DND-41 (cell line): ENCODE measurements at regions not wholly inside any gene's neighbourhood (a gene's known extent, or its start where the extent isn't known, plus 50 kb on each side); places are given as distances from the start of the nearest gene placed in this dataset.

Source experiments
- ATAC-seq: fragments of 200-7000 bp; cut with Tn5 transposase; 3 replicates; pipeline ENCODE4 v1.9.1; 2021; ENCODE audit warnings: low read depth; ENCODE audit not compliant: insufficient read depth
- DNase-seq: peaks from one replicate; pipeline ENCODE4 v3.0.0-alpha.2; 2020
- H2AFZ ChIP-seq: 2 replicates; pipeline ENCODE4 v1.6.0; 2012; ENCODE audit warnings: low read depth, low read length
- H3K27ac ChIP-seq: 2 replicates; pipeline ENCODE4 v1.5.1; 2012; ENCODE audit warnings: low read length, inconsistent platforms
- H3K27me3 ChIP-seq: fragments of 200-600 bp; sonication (generic); 2 replicates; pipeline ENCODE4 v1.6.0; 2012; ENCODE audit warnings: low read length, mild to moderate bottlenecking, inconsistent platforms; ENCODE audit not compliant: insufficient read depth, poor library complexity
- H3K36me3 ChIP-seq: 2 replicates; pipeline ENCODE4 v1.5.1; 2012; ENCODE audit warnings: low read length, inconsistent platforms; ENCODE audit not compliant: insufficient read depth
- H3K4me1 ChIP-seq: 2 replicates; pipeline ENCODE4 v1.5.1; 2012; ENCODE audit warnings: mild to moderate bottlenecking, low read length; ENCODE audit not compliant: insufficient read depth
- H3K4me2 ChIP-seq: 2 replicates; pipeline ENCODE4 v1.6.0; 2012; ENCODE audit warnings: mild to moderate bottlenecking, moderate library complexity, low read length, inconsistent platforms; ENCODE audit not compliant: insufficient read depth
- H3K4me3 ChIP-seq, 2 experiments: fragments of 200-600 bp in 1 of 2; shearing (Covaris generic) in 1 of 2; 2 replicates each; pipeline ENCODE4 v1.5.1; 2012 to 2016; ENCODE audit warnings: inconsistent platforms in 2 of 2, low read length in 2 of 2, mild to moderate bottlenecking in 2 of 2, low read depth in 1 of 2, moderate library complexity in 1 of 2
- H3K79me2 ChIP-seq: 2 replicates; pipeline ENCODE4 v1.6.0; 2012; ENCODE audit warnings: low read length, inconsistent platforms; ENCODE audit not compliant: insufficient read depth
- H3K9ac ChIP-seq: 2 replicates; pipeline ENCODE4 v1.6.0; 2012; ENCODE audit warnings: low read depth, mild to moderate bottlenecking, inconsistent platforms, low read length, moderate library complexity
- H3K9me3 ChIP-seq: 2 replicates; pipeline ENCODE4 v1.5.1; 2012; ENCODE audit warnings: low read length, moderate library complexity, mild to moderate bottlenecking, inconsistent platforms; ENCODE audit not compliant: insufficient read depth, severe bottlenecking
- H4K20me1 ChIP-seq: 2 replicates; pipeline ENCODE4 v1.6.0; 2012; ENCODE audit warnings: low read length; ENCODE audit not compliant: insufficient read depth
- EZH2 ChIP-seq: IDR thresholded peaks from 3 replicates; pipeline ENCODE4 v1.6.1; 2012; ENCODE audit warnings: borderline replicate concordance, low read depth, mild to moderate bottlenecking, moderate library complexity, low read length, inconsistent platforms; ENCODE audit not compliant: severe bottlenecking
- TF ChIP-seq, protein P1 (sequence below): IDR thresholded peaks from 2 replicates; pipeline ENCODE4 v1.5.1; 2012; ENCODE audit warnings: borderline replicate concordance, low read length, moderate library complexity, mild to moderate bottlenecking; ENCODE audit not compliant: poor library complexity, severe bottlenecking; ENCODE audit errors: extremely low read depth

DNA sequence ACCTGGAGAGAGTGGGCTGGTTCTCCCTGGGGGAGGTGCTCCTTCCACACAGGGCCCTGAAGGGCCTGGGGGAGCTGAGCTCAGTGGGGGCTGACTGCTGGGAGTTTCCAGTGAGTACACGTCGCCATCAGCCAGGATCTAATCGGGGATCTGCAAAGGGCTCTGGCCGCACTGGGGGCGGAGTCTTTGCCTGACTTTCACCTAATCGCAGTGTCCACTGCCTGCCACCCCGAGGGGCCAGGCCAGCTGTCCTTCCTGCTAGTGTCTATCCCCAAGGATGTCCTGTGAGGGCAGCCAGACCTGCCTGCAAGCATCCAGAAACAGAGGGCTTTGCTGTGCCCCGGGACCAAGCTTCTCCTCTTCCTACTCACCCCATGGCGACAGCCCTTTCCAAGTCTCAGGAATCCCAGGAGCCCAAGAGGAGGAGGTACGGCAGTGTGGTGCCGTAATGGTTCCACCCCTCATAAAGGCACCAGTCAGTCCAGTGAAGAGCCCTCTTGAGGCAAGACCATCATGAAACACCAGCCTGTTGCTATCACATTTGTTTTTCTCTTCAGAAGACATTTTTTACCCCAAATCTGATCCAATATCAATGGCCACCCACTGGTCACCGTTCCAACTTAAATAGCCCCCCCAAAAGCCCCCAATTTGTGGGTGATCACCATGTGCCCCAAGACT lies 243.1 kb upstream of the ECI2 start:
- Histone ChIP-seq H3K27me3 (no peaks in the 10 kb centered on the region), H3K4me1 (no peaks in the 10 kb centered on the region), H3K4me3 (no peak overlapping the region), H3K4me2 (no peak overlapping the region), H3K36me3 (no peaks in the 10 kb centered on the region), H3K79me2 (no peaks in the 10 kb centered on the region), H4K20me1 (no peaks in the 10 kb centered on the region), H2AFZ (no peak overlapping the region), H3K9ac (no peak overlapping the region), H3K9me3 (peaks cover 4% of the 10 kb centered on the region), H3K27ac (no peak overlapping the region)
- DNase-seq (no peak), ATAC-seq (no peak)
- no peak for TF ChIP-seq EZH2
- TF ChIP-seq, protein P1, sequence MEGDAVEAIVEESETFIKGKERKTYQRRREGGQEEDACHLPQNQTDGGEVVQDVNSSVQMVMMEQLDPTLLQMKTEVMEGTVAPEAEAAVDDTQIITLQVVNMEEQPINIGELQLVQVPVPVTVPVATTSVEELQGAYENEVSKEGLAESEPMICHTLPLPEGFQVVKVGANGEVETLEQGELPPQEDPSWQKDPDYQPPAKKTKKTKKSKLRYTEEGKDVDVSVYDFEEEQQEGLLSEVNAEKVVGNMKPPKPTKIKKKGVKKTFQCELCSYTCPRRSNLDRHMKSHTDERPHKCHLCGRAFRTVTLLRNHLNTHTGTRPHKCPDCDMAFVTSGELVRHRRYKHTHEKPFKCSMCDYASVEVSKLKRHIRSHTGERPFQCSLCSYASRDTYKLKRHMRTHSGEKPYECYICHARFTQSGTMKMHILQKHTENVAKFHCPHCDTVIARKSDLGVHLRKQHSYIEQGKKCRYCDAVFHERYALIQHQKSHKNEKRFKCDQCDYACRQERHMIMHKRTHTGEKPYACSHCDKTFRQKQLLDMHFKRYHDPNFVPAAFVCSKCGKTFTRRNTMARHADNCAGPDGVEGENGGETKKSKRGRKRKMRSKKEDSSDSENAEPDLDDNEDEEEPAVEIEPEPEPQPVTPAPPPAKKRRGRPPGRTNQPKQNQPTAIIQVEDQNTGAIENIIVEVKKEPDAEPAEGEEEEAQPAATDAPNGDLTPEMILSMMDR, result no peak

DNA sequence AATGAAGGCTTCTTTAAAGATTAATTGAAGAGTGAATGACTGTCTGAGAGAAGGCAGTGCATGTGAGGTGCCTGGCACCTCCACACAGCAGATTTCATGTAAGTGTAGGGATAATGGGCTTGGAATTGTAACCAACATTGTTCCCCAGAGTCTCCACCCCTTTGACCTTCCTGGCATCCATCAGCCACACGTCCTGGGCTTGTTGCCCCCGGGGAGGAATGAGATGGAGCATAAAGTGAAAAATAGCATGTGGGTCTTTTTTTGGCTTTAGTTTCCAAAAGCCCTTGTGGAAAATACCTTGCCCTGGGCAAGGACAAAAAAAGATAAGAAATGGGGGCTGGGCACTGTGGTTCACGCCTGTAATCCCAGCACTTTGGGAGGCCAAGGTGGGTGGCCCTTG lies 242.2 kb upstream of the ECI2 start:
- H3K27ac ChIP-seq, result no peak overlapping the region

DNA sequence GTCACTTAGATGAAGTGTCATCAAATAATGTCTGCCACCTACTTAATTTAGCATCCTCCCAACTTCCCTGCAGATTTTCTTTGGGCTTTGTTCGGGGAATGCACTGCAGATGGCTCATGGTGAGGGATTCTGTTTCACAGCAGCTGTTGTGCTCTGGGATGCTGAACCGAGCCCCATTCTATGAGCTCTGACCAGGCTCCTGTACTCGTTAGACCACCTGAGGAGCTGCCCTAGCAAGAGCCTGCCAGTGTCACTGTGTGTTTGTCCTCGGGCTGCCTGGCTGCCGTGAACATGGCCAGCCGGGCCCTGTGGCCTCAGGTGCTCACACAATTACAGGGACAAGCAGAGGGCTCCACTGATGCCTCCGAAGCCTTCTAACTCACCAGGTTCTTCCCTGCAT lies 238.8 kb upstream of the ECI2 start:
- no peaks in the 10 kb centered on the region for H3K36me3 ChIP-seq
- ATAC-seq (no peak), DNase-seq (no peak)
- TF ChIP-seq, protein P1, result no peak
- no peak for TF ChIP-seq EZH2
- no peak overlapping the region for H3K4me3 ChIP-seq
- H3K79me2 ChIP-seq, result no peaks in the 10 kb centered on the region
- no peaks in the 10 kb centered on the region for H3K4me1 ChIP-seq
- H2AFZ ChIP-seq, result no peak overlapping the region
- no peak overlapping the region for H3K27ac ChIP-seq
- H3K4me2 ChIP-seq, result no peak overlapping the region
- no peaks in the 10 kb centered on the region for H3K9me3 ChIP-seq
- H3K27me3 ChIP-seq, result no peaks in the 10 kb centered on the region
- no peaks in the 10 kb centered on the region for H4K20me1 ChIP-seq
- H3K9ac ChIP-seq, result no peak overlapping the region

More for the DNA sequence above, 242.2 kb upstream of the ECI2 start:
- H3K4me1 ChIP-seq, result no peaks in the 10 kb centered on the region
- DNase-seq, result no peak
- no peak overlapping the region for H3K4me3 ChIP-seq
- ATAC-seq, result no peak
- peaks cover under 1% of the 10 kb centered on the region for H3K9me3 ChIP-seq
- H4K20me1 ChIP-seq, result no peaks in the 10 kb centered on the region
- H3K9ac ChIP-seq, result no peak overlapping the region
- no peak for TF ChIP-seq EZH2
- TF ChIP-seq, protein P1, result no peak
- H3K36me3 ChIP-seq, result no peaks in the 10 kb centered on the region
- no peaks in the 10 kb centered on the region for H3K79me2 ChIP-seq
- no peaks in the 10 kb centered on the region for H3K27me3 ChIP-seq
- H3K4me2 ChIP-seq, result no peak overlapping the region
- H2AFZ ChIP-seq, result no peak overlapping the region

GRCh38 chr6:4372866-4373265 lies 237.5 kb upstream of the ECI2 start:
- Histone ChIP-seq H3K27me3 (no peaks in the 10 kb centered on the region), H4K20me1 (no peaks in the 10 kb centered on the region), H3K27ac (no peak overlapping the region), H2AFZ (no peak overlapping the region), H3K4me3 (no peak overlapping the region), H3K36me3 (no peaks in the 10 kb centered on the region), H3K9ac (no peak overlapping the region), H3K4me2 (no peak overlapping the region), H3K4me1 (no peaks in the 10 kb centered on the region), H3K9me3 (no peaks in the 10 kb centered on the region), H3K79me2 (no peaks in the 10 kb centered on the region)
- TF ChIP-seq, protein P1, result no peak
- TF ChIP-seq EZH2, result no peak
- ATAC-seq, result no peak
- DNase-seq, result no peak
